GM10248 (cell line): ENCODE measurements at regions not wholly inside any gene's neighbourhood (a gene's known extent, or its start where the extent isn't known, plus 50 kb on each side); places are given as distances from the start of the nearest gene placed in this dataset.

Experiments used
- CTCF ChIA-PET: fragments of 300-600 bp; sonication (Branson Sonifier 250); formaldehyde crosslinking; extraction: SDS; loops from one replicate; lab custom pipeline; 2021; ENCODE audit warnings: antibody characterized with exemption; lab: Yijun Ruan, JAX
- POLR2A ChIA-PET: fragments of 350-650 bp; sonication (Branson Sonifier 250); formaldehyde crosslinking; extraction: SDS; loops from one replicate; lab custom pipeline; 2020; ENCODE audit warnings: antibody characterized with exemption; lab: Yijun Ruan, JAX
- DNase-seq: peaks from one replicate; pipeline ENCODE4 v3.0.0; 2012; ENCODE audit errors: extremely low spot score
- CTCF ChIP-seq: IDR thresholded peaks from 2 replicates; pipeline ENCODE4 v1.5.1; 2012; ENCODE audit warnings: mild to moderate bottlenecking, low read depth; ENCODE audit errors: extremely low read depth, missing control alignments, control extremely low read depth

GRCh38 chr4:181475781-181476507 is 767.3 kb upstream of the TENM3 start:
- no peak for DNase-seq
- TF ChIP-seq CTCF, result no peak
- ChIA-PET POLR2A (no interaction called here), CTCF (interaction anchor here (0.7 to 3.0 kb wide), 4 partner anchors 9 to 332 kb away, joined by 3 to 8 read pairs (median 3); no protein-coding TSS in a partner anchor)

- no peak for TF ChIP-seq CTCF
- no peak for DNase-seq
- CTCF ChIA-PET, result interaction anchor here (1.1 to 3.0 kb wide), 2 partner anchors 9 to 52 kb away, joined by 3 to 8 read pairs; no protein-coding TSS in a partner anchor
- POLR2A ChIA-PET, result no interaction called here
Measured at GRCh38 chr4:181476508-181476890, 766.7 kb upstream of the TENM3 start.

GRCh38 chr4:181477591-181477990 is 765.6 kb upstream of the TENM3 start:
- no peak for DNase-seq
- ChIA-PET CTCF (interaction anchor here (3.0 kb wide), 1 partner anchor 51 kb away, joined by 8 read pairs; no protein-coding TSS in a partner anchor), POLR2A (no interaction called here)
- TF ChIP-seq CTCF, result no peak

GRCh38 chr4:181478656-181479055 is 764.5 kb upstream of the TENM3 start:
- DNase-seq, result no peak
- CTCF ChIA-PET, result no interaction called here
- TF ChIP-seq CTCF, result no peak
- POLR2A ChIA-PET, result no interaction called here

- POLR2A ChIA-PET, result no interaction called here
- no peak for DNase-seq
- TF ChIP-seq CTCF, result no peak
- CTCF ChIA-PET, result interaction anchor here (0.8 to 1.4 kb wide), 2 partner anchors 28 to 83 kb away, joined by 3 to 4 read pairs; no protein-coding TSS in a partner anchor
Measured at GRCh38 chr4:181479141-181479540, 764.1 kb upstream of the TENM3 start.

GRCh38 chr4:181484396-181484795 is 758.8 kb upstream of the TENM3 start:
- DNase-seq, result no peak
- ChIA-PET CTCF (interaction anchor here (2.4 kb wide), 1 partner anchor 44 kb away, joined by 8 read pairs; no protein-coding TSS in a partner anchor), POLR2A (no interaction called here)
- no peak for TF ChIP-seq CTCF
